HepG2 (cell line): ENCODE measurements at regions not wholly inside any gene's neighbourhood (a gene's known extent, or its start where the extent isn't known, plus 50 kb on each side); places are given as distances from the start of the nearest gene placed in this dataset.

Experiments
- ATAC-seq: fragments of 200-7000 bp; cut with Tn5 transposase; 3 replicates; pipeline ENCODE4 v1.9.1; 2020; ENCODE audit warnings: mild to moderate bottlenecking, moderate library complexity
- BruUV-seq: library from RNA; stranded (reverse); fragments of 400-500 nt; replicated peaks from 2 replicates; lab custom pipeline; 2021; lab: Mats Ljungman, UMichigan
- CTCF ChIA-PET: fragments of 300-600 bp; formaldehyde crosslinking; extraction: SDS; loops from one replicate; lab custom pipeline; 2021; ENCODE audit warnings: low total read pairs, inconsistent platforms, low intra/inter-chr PET ratio; lab: Yijun Ruan, JAX
- POLR2A ChIA-PET: fragments of 350-600 bp; sonication (Branson Sonifier 250); formaldehyde crosslinking; loops from one replicate; lab custom pipeline; 2020; ENCODE audit warnings: antibody characterized with exemption, inconsistent platforms; lab: Yijun Ruan, JAX
- DNase-seq: peaks from one replicate; pipeline ENCODE4 v3.0.0-alpha.2; 2015; ENCODE audit warnings: low spot score
- FAIRE-seq: peaks from 3 replicates; lab custom pipeline; 2011; peaks lifted over from hg19 to GRCh38; lab: Jason Lieb, UNC
- H2AFZ ChIP-seq: one replicate; pipeline ENCODE4 v1.6.1; 2011; ENCODE audit warnings: low read length, inconsistent platforms
- H3K27ac ChIP-seq: fragments of 300-600 bp; 3 replicates; pipeline ENCODE4 v1.8.0; 2011; ENCODE audit warnings: mixed run types, mild to moderate bottlenecking, mixed read lengths, low read length, inconsistent platforms; ENCODE audit not compliant: insufficient read depth; ENCODE audit errors: extremely low read length
- H3K27me3 ChIP-seq, 2 experiments: fragments of 200-600 bp in 1 of 2; 2 replicates in 1 of 2; 3 replicates in 1 of 2; pipeline versions ENCODE4 v1.6.0 to v1.8.0; 2011; ENCODE audit warnings: low read length in 2 of 2, mild to moderate bottlenecking in 2 of 2, moderate library complexity in 2 of 2, inconsistent platforms in 1 of 2; ENCODE audit not compliant: insufficient read depth in 2 of 2, control insufficient read depth in 1 of 2
- H3K36me3 ChIP-seq, 2 experiments: fragments of 200-600 bp in 1 of 2; replicated peaks in 1 of 2; 2 replicates in 1 of 2; 3 replicates in 1 of 2; pipeline versions ENCODE4 v1.5.1 to v1.8.0; 2011; ENCODE audit warnings: low read length in 2 of 2, inconsistent platforms in 1 of 2; ENCODE audit not compliant: insufficient read depth in 2 of 2, control insufficient read depth in 1 of 2
- H3K4me1 ChIP-seq: 2 replicates; pipeline ENCODE4 v1.5.1; 2012; ENCODE audit warnings: low read length, inconsistent platforms; ENCODE audit not compliant: insufficient read depth
- H3K4me2 ChIP-seq: 2 replicates; pipeline ENCODE4 v1.6.0; 2011; ENCODE audit warnings: low read depth, low read length, inconsistent platforms
- H3K4me3 ChIP-seq, 3 experiments: fragments of 200-600 bp in 1 of 3; sonication (generic), shearing (Covaris generic) in 1 of 3; replicated peaks in 1 of 3; 2 replicates each; pipeline ENCODE4 v1.5.1; 2011 to 2016; ENCODE audit warnings: low read length in 3 of 3, inconsistent platforms in 2 of 3, low read depth in 2 of 3, mild to moderate bottlenecking in 2 of 3, control low read depth in 1 of 3, mixed read lengths in 1 of 3; ENCODE audit not compliant: insufficient read depth in 1 of 3
- H3K79me2 ChIP-seq: one replicate; pipeline ENCODE4 v1.6.1; 2011; ENCODE audit warnings: low read length, inconsistent platforms; ENCODE audit not compliant: insufficient read depth
- H3K9ac ChIP-seq: 2 replicates; pipeline ENCODE4 v1.6.0; 2011; ENCODE audit warnings: mild to moderate bottlenecking, low read depth, low read length, inconsistent platforms; ENCODE audit not compliant: insufficient read depth
- H3K9me3 ChIP-seq: 2 replicates; pipeline ENCODE4 v1.5.1; 2012; ENCODE audit warnings: mild to moderate bottlenecking, low read length
- H4K20me1 ChIP-seq: 2 replicates; pipeline ENCODE4 v1.6.0; 2011; ENCODE audit warnings: inconsistent platforms, mild to moderate bottlenecking, low read length, moderate library complexity; ENCODE audit not compliant: insufficient read depth
- ELF4 ChIP-seq: sonication (generic); formaldehyde crosslinking; IDR thresholded peaks from 2 replicates; pipeline ENCODE4 v1.5.0; 2020; ENCODE audit warnings: missing genetic modification reagents, mild to moderate bottlenecking, moderate library complexity, borderline replicate concordance
- HNF4A ChIP-seq: sonication (generic); formaldehyde crosslinking; IDR thresholded peaks from 2 replicates; pipeline ENCODE4 v1.4.0; 2020; ENCODE audit warnings: missing genetic modification reagents
- RAD51 ChIP-seq: fragments of 450-650 bp; IDR thresholded peaks from 2 replicates; pipeline ENCODE4 v1.6.1; 2016; ENCODE audit warnings: borderline replicate concordance
- SMAD3 ChIP-seq: sonication (generic); formaldehyde crosslinking; IDR thresholded peaks from 2 replicates; pipeline ENCODE4 v1.4.0; 2020; ENCODE audit warnings: missing genetic modification reagents
- SRY ChIP-seq: sonication (generic); formaldehyde crosslinking; IDR thresholded peaks from 2 replicates; pipeline ENCODE4 v1.8.0; 2022; ENCODE audit warnings: mild to moderate bottlenecking, missing genetic modification reagents
- ZBTB40 ChIP-seq, 2 experiments: fragments of 450-650 bp in 1 of 2; sonication (generic) in 1 of 2; formaldehyde crosslinking in 1 of 2; IDR thresholded peaks; 2 replicates each; pipeline versions ENCODE4 v1.6.1 to v1.8.0; 2016 to 2022; ENCODE audit warnings: antibody characterized with exemption in 1 of 2, mild to moderate bottlenecking in 1 of 2, missing genetic modification reagents in 1 of 2
- ZNF501 ChIP-seq: sonication (generic); formaldehyde crosslinking; IDR thresholded peaks from 2 replicates; pipeline ENCODE4 v1.5.1; 2020; ENCODE audit warnings: mild to moderate bottlenecking, moderate library complexity, missing genetic modification reagents
- ZNF574 ChIP-seq: sonication (generic); formaldehyde crosslinking; IDR thresholded peaks from 2 replicates; pipeline ENCODE4 v1.4.0; 2020; ENCODE audit warnings: missing genetic modification reagents
- ZNF75D ChIP-seq: sonication (generic); formaldehyde crosslinking; IDR thresholded peaks from 2 replicates; pipeline ENCODE4 v1.8.1; 2023; ENCODE audit warnings: missing genetic modification reagents, mild to moderate bottlenecking, borderline replicate concordance
- WGBS: methylation state at CpG from one replicate; pipeline ENCODE4 v1.1.6; 2017; ENCODE audit warnings: low lambda C conversion rate; 5-methylcytosine and 5-hydroxymethylcytosine counted together
- in situ Hi-C: cut with HindIII; loops from 2 replicates; pipeline ENCODE4 v1.10.0; 2017; ENCODE audit warnings: low pct_unique_long_range_greater_than_20kb; ENCODE audit not compliant: extremely low pct_ligation_motif_present
- intact Hi-C: fragments of 100-400 bp; cut with micrococcal nuclease; formaldehyde crosslinking; loops from one replicate; pipeline ENCODE4 v1.10.0; 2022; ENCODE audit not compliant: unreplicated experiment

- no peak for TF ChIP-seq ZNF75D
Observed at GRCh38 chr2:191500566-191500883, 177.4 kb upstream of the NABP1 start (continued).

GRCh38 chr2:191500884-191501560 lies 176.9 kb upstream of the NABP1 start:
- DNase-seq (no peak), ATAC-seq (peak; percentile 76), FAIRE-seq (no peak)
- Histone ChIP-seq H4K20me1 (no peaks in the 10 kb centered on the region), H3K79me2 (no peaks in the 10 kb centered on the region), H3K4me1 (peaks cover 20% of the 10 kb centered on the region), H3K4me2 (peak overlapping the region; percentile 58), H3K27ac (no peak overlapping the region), H3K36me3 (no peaks in the 10 kb centered on the region), H2AFZ (no peak overlapping the region), H3K9ac (no peak overlapping the region), H3K4me3 (peak overlapping the region in 1 of 3 experiments; percentile 30; a peak in 2 of 6 replicates), H3K9me3 (no peaks in the 10 kb centered on the region), H3K27me3 (peaks cover 0 to 7% of the 10 kb centered on the region in 2 experiments; a peak in 2 of 5 replicates)
- POLR2A ChIA-PET, result no interaction called here
- BruUV-seq, result no TSS peak
- in situ Hi-C loops, result loop anchor here (25.0 kb wide), 1 partner anchor 439 kb away; no protein-coding TSS in a partner anchor
- CTCF ChIA-PET, result interaction anchor here (1.2 to 1.8 kb wide), 2 partner anchors 282 to 336 kb away, joined by 4 to 16 read pairs; no protein-coding TSS in a partner anchor
- intact Hi-C loops, result loop anchor here (1.0 to 10.0 kb wide), 6 partner anchors 126 to 449 kb away; partner anchors contain the start of gene MYO1B
- 33% methylated on average over 9 of the region's 9 CpGs for WGBS
- no peak for TF ChIP-seq RAD51
- no peak for TF ChIP-seq ZNF75D
- no peak for TF ChIP-seq ELF4 (CRISPR knock-in tag)
- TF ChIP-seq ZNF501 (CRISPR knock-in tag), result 0 out of 2 replicates have a peak, but pooled peaks have one; percentile 14
- TF ChIP-seq ZBTB40 (IDR thresholded peaks at IDR 0.05), result no peak
- peak; percentile 94 for TF ChIP-seq ZBTB40 (CRISPR knock-in tag; IDR thresholded peaks at IDR 0.05)
- TF ChIP-seq SRY (CRISPR knock-in tag), result 0 out of 2 replicates have a peak, but pooled peaks have one; percentile 33
- TF ChIP-seq ZNF574 (CRISPR knock-in tag), result no peak
- TF ChIP-seq SMAD3 (CRISPR knock-in tag), result 0 out of 2 replicates have a peak, but pooled peaks have one; percentile 26
- peak; percentile 8; the same call in 1 of the 2 replicates for TF ChIP-seq HNF4A (CRISPR knock-in tag)
